Bronchial epithelial cell (primary cell): ENCODE measurements at regions not wholly inside any gene's neighbourhood (a gene's known extent, or its start where the extent isn't known, plus 50 kb on each side); places are given as distances from the start of the nearest gene placed in this dataset.

Source experiments
- DNase-seq: peaks from one replicate; pipeline ENCODE4 v3.0.0-alpha.2; 2010; ENCODE audit warnings: low read depth
- FAIRE-seq: peaks from 2 replicates; lab custom pipeline; 2011; peaks lifted over from hg19 to GRCh38; lab: Jason Lieb, UNC
- H3K27me3 ChIP-seq: 2 replicates; pipeline ENCODE4 v1.5.1; 2011; ENCODE audit warnings: low read length; ENCODE audit not compliant: control insufficient read depth, insufficient read depth
- H3K36me3 ChIP-seq: 2 replicates; pipeline ENCODE4 v1.5.1; 2011; ENCODE audit warnings: low read length; ENCODE audit not compliant: control insufficient read depth, insufficient read depth
- H3K4me3 ChIP-seq: 2 replicates; pipeline ENCODE4 v1.5.1; 2011; ENCODE audit warnings: mild to moderate bottlenecking, low read depth, low read length, control low read depth
- TF ChIP-seq, protein P1 (sequence below): IDR thresholded peaks from 2 replicates; pipeline ENCODE4 v1.5.1; 2011; ENCODE audit warnings: mild to moderate bottlenecking, moderate library complexity, low read length, control low read depth, inconsistent platforms; ENCODE audit not compliant: insufficient read depth, severe bottlenecking

- TF ChIP-seq, protein P1, sequence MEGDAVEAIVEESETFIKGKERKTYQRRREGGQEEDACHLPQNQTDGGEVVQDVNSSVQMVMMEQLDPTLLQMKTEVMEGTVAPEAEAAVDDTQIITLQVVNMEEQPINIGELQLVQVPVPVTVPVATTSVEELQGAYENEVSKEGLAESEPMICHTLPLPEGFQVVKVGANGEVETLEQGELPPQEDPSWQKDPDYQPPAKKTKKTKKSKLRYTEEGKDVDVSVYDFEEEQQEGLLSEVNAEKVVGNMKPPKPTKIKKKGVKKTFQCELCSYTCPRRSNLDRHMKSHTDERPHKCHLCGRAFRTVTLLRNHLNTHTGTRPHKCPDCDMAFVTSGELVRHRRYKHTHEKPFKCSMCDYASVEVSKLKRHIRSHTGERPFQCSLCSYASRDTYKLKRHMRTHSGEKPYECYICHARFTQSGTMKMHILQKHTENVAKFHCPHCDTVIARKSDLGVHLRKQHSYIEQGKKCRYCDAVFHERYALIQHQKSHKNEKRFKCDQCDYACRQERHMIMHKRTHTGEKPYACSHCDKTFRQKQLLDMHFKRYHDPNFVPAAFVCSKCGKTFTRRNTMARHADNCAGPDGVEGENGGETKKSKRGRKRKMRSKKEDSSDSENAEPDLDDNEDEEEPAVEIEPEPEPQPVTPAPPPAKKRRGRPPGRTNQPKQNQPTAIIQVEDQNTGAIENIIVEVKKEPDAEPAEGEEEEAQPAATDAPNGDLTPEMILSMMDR, result no peak
- H3K4me3 ChIP-seq, result no peak overlapping the region
- no peak for FAIRE-seq
- no peaks in the 10 kb centered on the region for H3K36me3 ChIP-seq
- no peak for DNase-seq
- H3K27me3 ChIP-seq, result no peaks in the 10 kb centered on the region
Observed at GRCh38 chr12:127811988-127812387, 455.0 kb upstream of the TMEM132C start.

DNA sequence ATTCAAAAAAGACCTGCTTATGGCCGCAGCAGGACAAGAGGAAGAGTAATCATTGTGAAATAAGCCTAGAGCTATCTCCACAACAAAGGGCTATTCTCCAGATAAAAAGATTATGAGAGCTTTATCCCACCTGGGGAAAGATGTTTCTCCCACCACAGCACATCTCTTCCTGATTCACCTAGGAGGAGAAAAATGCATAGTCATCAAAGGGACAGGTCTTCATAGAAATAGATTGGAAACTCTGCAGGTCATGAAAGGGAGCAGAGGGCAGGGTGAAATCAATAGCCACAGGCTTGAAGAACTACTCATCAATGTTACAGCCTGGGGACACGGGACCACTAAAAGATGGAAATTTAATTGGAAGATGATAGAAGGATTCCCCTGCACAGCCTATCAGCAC is 453.8 kb upstream of the TMEM132C start:
- no peak overlapping the region for H3K4me3 ChIP-seq
- no peaks in the 10 kb centered on the region for H3K27me3 ChIP-seq
- DNase-seq (no peak), FAIRE-seq (no peak)
- H3K36me3 ChIP-seq, result no peaks in the 10 kb centered on the region
- TF ChIP-seq, protein P1, result no peak

DNA sequence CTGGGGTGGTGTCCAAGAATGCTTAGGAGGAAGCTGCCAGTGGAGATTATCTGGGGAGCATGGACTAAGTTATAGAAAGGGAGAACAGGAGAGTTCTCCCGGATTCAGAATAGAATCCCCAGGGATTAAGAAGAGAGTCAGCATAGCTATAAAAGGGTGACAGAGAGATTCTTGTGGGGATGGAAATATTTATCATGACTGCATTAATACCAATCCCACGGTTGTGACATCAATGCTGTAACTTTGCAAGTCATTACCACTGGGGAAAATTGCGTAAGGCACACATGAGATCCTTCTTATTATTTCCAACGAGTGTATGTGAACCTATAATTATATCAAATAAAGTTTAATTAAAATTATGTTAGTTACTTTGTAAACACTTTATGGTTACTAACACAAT is 447.9 kb upstream of the TMEM132C start:
- no peak for DNase-seq

GRCh38 chr12:127820271-127820670 is 446.7 kb upstream of the TMEM132C start:
- H3K27me3 ChIP-seq, result no peaks in the 10 kb centered on the region
- TF ChIP-seq, protein P1, result no peak
- H3K4me3 ChIP-seq, result no peak overlapping the region
- no peaks in the 10 kb centered on the region for H3K36me3 ChIP-seq
- FAIRE-seq (no peak), DNase-seq (no peak)

More for the DNA sequence above, 447.9 kb upstream of the TMEM132C start:
- TF ChIP-seq, protein P1, result no peak
- Histone ChIP-seq H3K4me3 (no peak overlapping the region), H3K27me3 (no peaks in the 10 kb centered on the region), H3K36me3 (no peaks in the 10 kb centered on the region)
- no peak for FAIRE-seq

DNA sequence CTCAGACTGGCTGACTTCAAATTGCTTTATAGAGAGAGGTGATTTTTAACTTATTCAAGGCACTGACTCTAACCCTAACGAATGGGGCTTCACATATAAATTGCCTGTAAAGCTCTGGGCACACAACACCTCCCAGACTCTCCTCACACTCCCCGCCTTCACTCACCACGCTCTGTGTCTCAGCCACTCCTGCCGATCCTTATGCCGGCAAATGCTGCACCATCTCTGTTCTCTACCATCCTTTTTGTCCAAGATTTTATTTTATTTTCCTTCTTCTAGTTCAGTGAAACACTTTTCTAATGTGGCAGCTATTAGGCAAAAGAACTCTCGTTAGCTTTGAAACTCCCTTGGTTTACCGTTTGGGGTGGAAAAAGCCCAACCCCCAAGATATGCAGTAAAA is 446.1 kb upstream of the TMEM132C start:
- Histone ChIP-seq H3K4me3 (no peak overlapping the region), H3K36me3 (no peaks in the 10 kb centered on the region), H3K27me3 (no peaks in the 10 kb centered on the region)
- FAIRE-seq (no peak), DNase-seq (no peak)
- TF ChIP-seq, protein P1, result no peak

DNA sequence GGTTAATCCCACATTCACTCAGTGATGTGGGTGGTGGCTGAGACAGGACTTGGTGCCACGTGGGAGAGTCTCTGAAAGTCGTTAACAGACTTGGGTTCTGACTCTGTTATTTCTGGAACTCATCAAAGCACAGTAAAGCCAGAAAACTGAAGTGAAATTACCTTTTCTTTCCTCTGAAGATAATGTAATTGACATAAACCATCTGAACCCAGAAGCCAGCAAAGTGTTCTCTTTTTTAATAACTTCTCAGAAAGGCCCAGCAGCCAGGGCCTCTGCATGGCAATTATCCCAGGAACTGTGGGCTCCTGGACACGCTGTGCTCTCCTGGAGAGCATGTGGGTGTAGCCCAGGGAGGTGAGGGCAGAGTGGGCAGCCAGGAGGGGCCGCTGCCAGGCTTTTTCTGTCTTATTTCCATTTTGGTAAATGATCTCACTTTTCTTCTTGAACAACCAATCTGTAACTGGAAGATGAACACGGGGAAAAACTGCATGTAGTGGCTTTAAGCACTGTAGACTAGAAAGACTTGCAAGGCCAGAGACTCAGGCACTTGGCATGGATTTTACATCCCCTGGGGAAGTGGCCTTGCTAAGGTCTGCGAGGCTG is 444.1 kb upstream of the TMEM132C start:
- no peaks in the 10 kb centered on the region for H3K27me3 ChIP-seq
- no peak for FAIRE-seq
- DNase-seq, result no peak
- H3K4me3 ChIP-seq, result no peak overlapping the region
- TF ChIP-seq, protein P1, result no peak
- no peaks in the 10 kb centered on the region for H3K36me3 ChIP-seq
